ENCODE measurements at regions not wholly inside any gene's neighbourhood (a gene's known extent, or its start where the extent isn't known, plus 50 kb on each side); places are given as distances from the start of the nearest gene placed in this dataset.

GRCh38 chr7:68454931-68455330 is 1143.3 kb upstream of the AUTS2 start:
- no peak for TF ChIP-seq CTCF (IDR thresholded peaks at IDR 0.05; ENCODE audit: low read depth, low read length)
- no peak for TF ChIP-seq EZH2phosphoT487 (IDR thresholded peaks at IDR 0.05; ENCODE audit: low read depth)
- Histone ChIP-seq H3K4me1 (ENCODE audit: low read length) (no peaks in the 10 kb centered on the region), H3K79me2 (ENCODE audit: low read length) (no peaks in the 10 kb centered on the region), H2AFZ (ENCODE audit: low read depth, low read length) (no peak overlapping the region), H3K4me2 (ENCODE audit: low read length) (no peak overlapping the region), H4K20me1 (ENCODE audit: insufficient read depth, low read length) (no peaks in the 10 kb centered on the region), H3K36me3 (replicated peaks; ENCODE audit: low read depth, low read length) (no peaks in the 10 kb centered on the region), H3K4me3 (ENCODE audit: low read length) (no peak overlapping the region), H3K9me3 (ENCODE audit: insufficient read depth, low read length) (no peaks in the 10 kb centered on the region), H3K9ac (ENCODE audit: low read length) (no peak overlapping the region), H3K27ac (ENCODE audit: low read length) (no peak overlapping the region), H3K27me3 (ENCODE audit: low read depth, low read length) (no peaks in the 10 kb centered on the region)

- no peaks in the 10 kb centered on the region for H3K79me2 ChIP-seq (ENCODE audit: low read length)
- H3K9me3 ChIP-seq (ENCODE audit: insufficient read depth, low read length), result no peaks in the 10 kb centered on the region
- no peak overlapping the region for H2AFZ ChIP-seq (ENCODE audit: low read depth, low read length)
- H3K4me3 ChIP-seq (ENCODE audit: low read length), result no peak overlapping the region
- no peaks in the 10 kb centered on the region for H3K36me3 ChIP-seq (replicated peaks; ENCODE audit: low read depth, low read length)
- TF ChIP-seq CTCF (IDR thresholded peaks at IDR 0.05; ENCODE audit: low read depth, low read length) (no peak), EZH2phosphoT487 (IDR thresholded peaks at IDR 0.05; ENCODE audit: low read depth) (no peak)
- H3K4me2 ChIP-seq (ENCODE audit: low read length), result no peak overlapping the region
- H3K27ac ChIP-seq (ENCODE audit: low read length), result no peak overlapping the region
- no peak overlapping the region for H3K9ac ChIP-seq (ENCODE audit: low read length)
- no peaks in the 10 kb centered on the region for H3K27me3 ChIP-seq (ENCODE audit: low read depth, low read length)
- H3K4me1 ChIP-seq (ENCODE audit: low read length), result no peaks in the 10 kb centered on the region
- H4K20me1 ChIP-seq (ENCODE audit: insufficient read depth, low read length), result no peaks in the 10 kb centered on the region
Observed at GRCh38 chr7:68456469-68456868, 1141.8 kb upstream of the AUTS2 start.

GRCh38 chr7:68457481-68457880 is 1140.8 kb upstream of the AUTS2 start:
- Histone ChIP-seq H3K27ac (ENCODE audit: low read length) (no peak overlapping the region), H2AFZ (ENCODE audit: low read depth, low read length) (no peak overlapping the region), H3K4me3 (ENCODE audit: low read length) (no peak overlapping the region), H3K36me3 (replicated peaks; ENCODE audit: low read depth, low read length) (no peaks in the 10 kb centered on the region), H3K4me2 (ENCODE audit: low read length) (no peak overlapping the region), H3K79me2 (ENCODE audit: low read length) (no peaks in the 10 kb centered on the region), H3K27me3 (ENCODE audit: low read depth, low read length) (no peaks in the 10 kb centered on the region), H4K20me1 (ENCODE audit: insufficient read depth, low read length) (no peaks in the 10 kb centered on the region), H3K9me3 (ENCODE audit: insufficient read depth, low read length) (no peaks in the 10 kb centered on the region), H3K4me1 (ENCODE audit: low read length) (no peaks in the 10 kb centered on the region), H3K9ac (ENCODE audit: low read length) (no peak overlapping the region)
- TF ChIP-seq CTCF (IDR thresholded peaks at IDR 0.05; ENCODE audit: low read depth, low read length), result no peak
- no peak for TF ChIP-seq EZH2phosphoT487 (IDR thresholded peaks at IDR 0.05; ENCODE audit: low read depth)

GRCh38 chr7:68458010-68458908 is 1140.0 kb upstream of the AUTS2 start:
- H3K27me3 ChIP-seq (ENCODE audit: low read depth, low read length), result no peaks in the 10 kb centered on the region
- no peaks in the 10 kb centered on the region for H3K4me1 ChIP-seq (ENCODE audit: low read length)
- H3K9me3 ChIP-seq (ENCODE audit: insufficient read depth, low read length), result no peaks in the 10 kb centered on the region
- no peaks in the 10 kb centered on the region for H3K79me2 ChIP-seq (ENCODE audit: low read length)
- H4K20me1 ChIP-seq (ENCODE audit: insufficient read depth, low read length), result no peaks in the 10 kb centered on the region
- no peak overlapping the region for H3K9ac ChIP-seq (ENCODE audit: low read length)
- TF ChIP-seq CTCF (IDR thresholded peaks at IDR 0.05; ENCODE audit: low read depth, low read length) (no peak), EZH2phosphoT487 (IDR thresholded peaks at IDR 0.05; ENCODE audit: low read depth) (no peak)
- no peak overlapping the region for H2AFZ ChIP-seq (ENCODE audit: low read depth, low read length)
- H3K27ac ChIP-seq (ENCODE audit: low read length), result no peak overlapping the region
- no peak overlapping the region for H3K4me2 ChIP-seq (ENCODE audit: low read length)
- no peaks in the 10 kb centered on the region for H3K36me3 ChIP-seq (replicated peaks; ENCODE audit: low read depth, low read length)
- H3K4me3 ChIP-seq (ENCODE audit: low read length), result no peak overlapping the region

Data from OCI-LY3 (cell line).